SW 1271 (cell line): ENCODE measurements at regions not wholly inside any gene's neighbourhood (a gene's known extent, or its start where the extent isn't known, plus 50 kb on each side); places are given as distances from the start of the nearest gene placed in this dataset.

Experiments used
- DNase-seq, 2 experiments: peaks; one replicate each; lab custom pipeline; 2025; lab: John Stamatoyannopoulos, UW

- DNase-seq = no peak
Observed at GRCh38 chr16:73355981-73356380, 308.1 kb upstream of the ZFHX3 start.

- no peak for DNase-seq
Observed at GRCh38 chr16:73354434-73354833, 306.5 kb upstream of the ZFHX3 start.

- DNase-seq = no peak
Observed at GRCh38 chr16:73350707-73351452, 303.0 kb upstream of the ZFHX3 start.

- DNase-seq = no peak
Observed at GRCh38 chr16:73347500-73348375, 299.8 kb upstream of the ZFHX3 start.

GRCh38 chr16:73339821-73340220, 291.9 kb upstream of the ZFHX3 start:
- no peak for DNase-seq

- no peak for DNase-seq
Observed at GRCh38 chr16:73337373-73338296, 289.7 kb upstream of the ZFHX3 start.

GRCh38 chr16:73329358-73330286, 281.7 kb upstream of the ZFHX3 start:
- DNase-seq = no peak

- no peak for DNase-seq
Observed at GRCh38 chr16:73326770-73327470, 279.0 kb upstream of the ZFHX3 start.

GRCh38 chr16:73326221-73326620, 278.3 kb upstream of the ZFHX3 start:
- no peak for DNase-seq

- DNase-seq = no peak
Observed at GRCh38 chr16:73323880-73324279, 276.0 kb upstream of the ZFHX3 start.

- DNase-seq = no peak
Observed at GRCh38 chr16:73322856-73323255, 274.9 kb upstream of the ZFHX3 start.

- DNase-seq = no peak
Observed at GRCh38 chr16:73321853-73322252, 273.9 kb upstream of the ZFHX3 start.

- no peak for DNase-seq
Observed at GRCh38 chr16:73319737-73320136, 271.8 kb upstream of the ZFHX3 start.

GRCh38 chr16:73319261-73319660, 271.3 kb upstream of the ZFHX3 start:
- DNase-seq = no peak

- DNase-seq = no peak
Observed at GRCh38 chr16:73317321-73317857, 269.5 kb upstream of the ZFHX3 start.

- DNase-seq = no peak
Observed at GRCh38 chr16:73315645-73316044, 267.7 kb upstream of the ZFHX3 start.

GRCh38 chr16:73313950-73314349, 266.0 kb upstream of the ZFHX3 start:
- no peak for DNase-seq

- no peak for DNase-seq
Observed at GRCh38 chr16:73311857-73312723, 264.2 kb upstream of the ZFHX3 start.

GRCh38 chr16:73308771-73309170, 260.8 kb upstream of the ZFHX3 start:
- no peak for DNase-seq
